ENCODE measurements at regions not wholly inside any gene's neighbourhood (a gene's known extent, or its start where the extent isn't known, plus 50 kb on each side); places are given as distances from the start of the nearest gene placed in this dataset.

- Histone ChIP-seq H3K9me3 (ENCODE audit: low read depth, low read length, poor library complexity, severe bottlenecking) (peaks cover 3% of the 10 kb centered on the region), H3K27ac (ENCODE audit: low read depth, low read length, poor library complexity, severe bottlenecking) (no peak overlapping the region), H3K4me1 (ENCODE audit: insufficient read depth, low read length, poor library complexity, severe bottlenecking) (no peaks in the 10 kb centered on the region), H3K4me3 (ENCODE audit: low read depth, low read length, poor library complexity, severe bottlenecking) (no peak overlapping the region), H3K36me3 (ENCODE audit: insufficient read depth, low read length, poor library complexity, severe bottlenecking) (no peaks in the 10 kb centered on the region), H3K27me3 (replicated peaks; ENCODE audit: insufficient read depth, low read depth, low read length, poor library complexity) (no peaks in the 10 kb centered on the region)
- POLR2A ChIA-PET (ENCODE audit: low non-redundant PET): no interaction called here
- no peak for DNase-seq (ENCODE audit: low spot score)
- no TSS peak for BruUV-seq (replicated peaks)
- CTCF ChIA-PET: no interaction called here
- TF ChIP-seq EZH2 (IDR thresholded peaks at IDR 0.05; ENCODE audit: borderline replicate concordance, low read depth, low read length, poor library complexity, severe bottlenecking) (no peak), CTCF (conservative IDR thresholded peaks at IDR 0.05; ENCODE audit: low read depth, low read length) (no peak)
- intact Hi-C loops (cut with micrococcal nuclease; ENCODE audit: unreplicated experiment): no loop called here
Observed at GRCh38 chr18:77895250-77895649, 645.6 kb downstream of the GALR1 start.

GRCh38 chr18:77896586-77897252 is 647.1 kb downstream of the GALR1 start:
- Histone ChIP-seq H3K36me3 (ENCODE audit: insufficient read depth, low read length, poor library complexity, severe bottlenecking) (no peaks in the 10 kb centered on the region), H3K4me1 (ENCODE audit: insufficient read depth, low read length, poor library complexity, severe bottlenecking) (no peaks in the 10 kb centered on the region), H3K4me3 (ENCODE audit: low read depth, low read length, poor library complexity, severe bottlenecking) (no peak overlapping the region), H3K27ac (ENCODE audit: low read depth, low read length, poor library complexity, severe bottlenecking) (no peak overlapping the region), H3K27me3 (replicated peaks; ENCODE audit: insufficient read depth, low read depth, low read length, poor library complexity) (no peaks in the 10 kb centered on the region), H3K9me3 (ENCODE audit: low read depth, low read length, poor library complexity, severe bottlenecking) (peaks cover 3% of the 10 kb centered on the region)
- ChIA-PET POLR2A (ENCODE audit: low non-redundant PET) (no interaction called here), CTCF (no interaction called here)
- no peak for DNase-seq (ENCODE audit: low spot score)
- BruUV-seq (replicated peaks): no TSS peak
- no peak for TF ChIP-seq EZH2 (IDR thresholded peaks at IDR 0.05; ENCODE audit: borderline replicate concordance, low read depth, low read length, poor library complexity, severe bottlenecking)
- TF ChIP-seq CTCF (conservative IDR thresholded peaks at IDR 0.05; ENCODE audit: low read depth, low read length): no peak
- intact Hi-C loops (cut with micrococcal nuclease; ENCODE audit: unreplicated experiment): no loop called here

- intact Hi-C loops (cut with micrococcal nuclease; ENCODE audit: unreplicated experiment): no loop called here
- no peaks in the 10 kb centered on the region for H3K27me3 ChIP-seq (replicated peaks; ENCODE audit: insufficient read depth, low read depth, low read length, poor library complexity)
- no peaks in the 10 kb centered on the region for H3K4me1 ChIP-seq (ENCODE audit: insufficient read depth, low read length, poor library complexity, severe bottlenecking)
- DNase-seq (ENCODE audit: low spot score): no peak
- no peaks in the 10 kb centered on the region for H3K36me3 ChIP-seq (ENCODE audit: insufficient read depth, low read length, poor library complexity, severe bottlenecking)
- no peak overlapping the region for H3K27ac ChIP-seq (ENCODE audit: low read depth, low read length, poor library complexity, severe bottlenecking)
- CTCF ChIA-PET: no interaction called here
- BruUV-seq (replicated peaks): no TSS peak
- H3K9me3 ChIP-seq (ENCODE audit: low read depth, low read length, poor library complexity, severe bottlenecking): peaks cover 3% of the 10 kb centered on the region
- POLR2A ChIA-PET (ENCODE audit: low non-redundant PET): no interaction called here
- no peak overlapping the region for H3K4me3 ChIP-seq (ENCODE audit: low read depth, low read length, poor library complexity, severe bottlenecking)
- TF ChIP-seq CTCF (conservative IDR thresholded peaks at IDR 0.05; ENCODE audit: low read depth, low read length) (no peak), EZH2 (IDR thresholded peaks at IDR 0.05; ENCODE audit: borderline replicate concordance, low read depth, low read length, poor library complexity, severe bottlenecking) (no peak)
Observed at GRCh38 chr18:77897606-77898005, 648.0 kb downstream of the GALR1 start.
